SH-SY5Y (cell line): ENCODE measurements at regions not wholly inside any gene's neighbourhood (a gene's known extent, or its start where the extent isn't known, plus 50 kb on each side); places are given as distances from the start of the nearest gene placed in this dataset.

Source experiments
- GATA2 ChIP-seq: IDR thresholded peaks from 2 replicates; pipeline ENCODE4 v1.6.1; 2011; ENCODE audit warnings: mild to moderate bottlenecking, low read depth, low read length
- GATA3 ChIP-seq: IDR thresholded peaks from 2 replicates; pipeline ENCODE4 v1.6.1; 2011; ENCODE audit warnings: low read depth, mild to moderate bottlenecking, low read length, moderate library complexity

DNA sequence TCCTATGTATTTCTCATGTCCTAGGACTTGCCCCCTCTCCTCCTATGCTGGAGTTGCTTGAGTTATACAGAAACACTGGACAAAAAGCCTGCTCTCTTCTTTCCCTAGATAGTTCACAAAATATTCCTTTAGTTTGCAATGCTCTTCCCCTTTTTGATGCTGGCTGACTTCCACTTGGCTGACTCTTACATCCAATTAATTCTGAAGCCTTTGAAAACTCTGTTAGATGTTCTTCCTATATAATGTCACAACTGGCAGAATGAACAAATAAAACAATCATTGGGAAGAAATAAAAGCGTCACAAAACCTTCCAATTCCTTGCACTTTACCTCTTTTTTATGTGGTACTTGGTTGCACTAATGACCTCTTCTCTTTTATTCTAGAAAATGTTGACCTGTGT, 253.8 kb upstream of the CITED2 start:
- TF ChIP-seq GATA2 (no peak), GATA3 (no peak)
